Heart right ventricle (tissue), 16 donors: ENCODE measurements at regions not wholly inside any gene's neighbourhood (a gene's known extent, or its start where the extent isn't known, plus 50 kb on each side); places are given as distances from the start of the nearest gene placed in this dataset.

Source experiments
- ATAC-seq, 8 donors: fragments of 200-7000 bp; cut with Tn5 transposase; one replicate each; pipeline ENCODE4 v1.9.1; 2020; ENCODE audit warnings: mild to moderate bottlenecking in 8 of 8, moderate library complexity in 8 of 8, moderate number of reproducible peaks in 1 of 8
- DNase-seq, 2 donors: peaks; one replicate each; pipeline ENCODE4 v3.0.0-alpha.2; 2020
- H3K27ac ChIP-seq, 10 donors: fragments of 200-600 bp; sonication (generic) in 2 of 10; one replicate each; pipeline versions ENCODE4 v1.5.0 to v1.8.0; 2020 to 2022; ENCODE audit warnings: mild to moderate bottlenecking in 3 of 10
- H3K27me3 ChIP-seq, 7 donors: fragments of 200-600 bp; one replicate each; pipeline ENCODE4 v1.8.0; 2021 to 2022; ENCODE audit warnings: mild to moderate bottlenecking in 2 of 7
- H3K36me3 ChIP-seq, 9 donors: fragments of 200-600 bp; sonication (generic) in 1 of 9; one replicate each; pipeline versions ENCODE4 v1.5.0 to v1.8.0; 2020 to 2022; ENCODE audit warnings: mild to moderate bottlenecking in 2 of 9
- H3K4me1 ChIP-seq, 9 donors: fragments of 200-600 bp; sonication (generic) in 1 of 9; one replicate each; pipeline versions ENCODE4 v1.5.0 to v1.8.0; 2020 to 2022; ENCODE audit warnings: mild to moderate bottlenecking in 4 of 9
- H3K4me3 ChIP-seq, 10 donors: fragments of 200-600 bp; sonication (generic) in 2 of 10; one replicate each; pipeline versions ENCODE4 v1.5.0 to v1.8.0; 2020 to 2022; ENCODE audit warnings: mild to moderate bottlenecking in 7 of 10, moderate library complexity in 2 of 10
- H3K9me3 ChIP-seq, 11 donors: fragments of 200-600 bp in 10 of 11; sonication (generic) in 2 of 11; one replicate each; pipeline versions ENCODE4 v1.5.0 to v1.8.0; 2013 to 2022; ENCODE audit warnings: mild to moderate bottlenecking in 2 of 11, control low read depth in 1 of 11, moderate library complexity in 1 of 11
- CTCF ChIP-seq, 9 donors: fragments of 200-600 bp; sonication (generic) in 2 of 9; IDR thresholded peaks; one replicate each; pipeline versions ENCODE4 v1.5.0 to v1.8.0; 2021 to 2022; ENCODE audit warnings: antibody characterized with exemption in 9 of 9, mild to moderate bottlenecking in 5 of 9, moderate library complexity in 1 of 9
- WGBS, 2 donors: extraction: QIAGEN DNeasy Blood & Tissue Kit; methylation state at CpG; one replicate each; pipeline ENCODE4 v1.1.7; 2013; ENCODE audit warnings: inconsistent platforms in 1 of 2; 5-methylcytosine and 5-hydroxymethylcytosine counted together
- intact Hi-C, 10 donors: fragments of 100-400 bp; cut with DNase I; formaldehyde crosslinking; loops; one replicate each; pipeline versions ENCODE4 v1.11.1 to v1.14.2; 2022
- donor health status: Arrhythmogenic right ventricular cardiomyopathy.
- donor health status: ischemic (EF 13 %, LVEDD 7.1; RV severe dilation, severe dysfunction).
- donor health status: healthy with polysubstance abuse.
- donor health status: DM: no; HTN: yes; CAD: no.
- donor health status: DM: no; HTN: no; CAD: no.
- donor health status: ischemic (EF 25% LVEDD 6.9; RV normal size, moderate dysfunction).
- donor health status: ischemic (EF 25% LVEDD 5.7; RV mildly dilated, moderate dysfunction).
- donor health status: healthy.
- donor health status: DM: yes; HTN: yes; CAD: no.
- donor health status: Ischemic cardiomyopathy.
- donor health status: ischemic (EF 35%, LVEDD 5.7; RV mildly dilated, moderate dysfunction).
- donor health status: nonischemic (EF 11% LVEDD 7.7; RV severe dilation, severe dysfunction).
- donor health status: DM: yes; HTN: yes; CAD: no.
- donor health status: PGD.
- donor health status: ischemic (EF 29% LVEDD 5.4; RV normal size, mild dysfunction).
- donor health status: nonischemic (EF 23%, LVEDD 6.1; RV moderate dilation, normal function).

GRCh38 chr2:13550285-13551231 lies 833.8 kb downstream of the TRIB2 start:
- intact Hi-C loops: no loop called here
- no peak for TF ChIP-seq CTCF (IDR thresholded peaks at IDR 0.05)
- Histone ChIP-seq H3K9me3 (peaks cover 0 to 3% (median 0%) of the 10 kb centered on the region in 11 donors), H3K27ac (no peak overlapping the region), H3K4me1 (no peaks in the 10 kb centered on the region), H3K27me3 (no peaks in the 10 kb centered on the region), H3K4me3 (no peak overlapping the region), H3K36me3 (no peaks in the 10 kb centered on the region)
- ATAC-seq (no peak), DNase-seq (no peak)
- 77 to 78% methylated on average over 6 of the region's 6 CpGs for WGBS, 2 donors

- no peaks in the 10 kb centered on the region for H3K4me1 ChIP-seq
- no peak overlapping the region for H3K4me3 ChIP-seq
- no peak for TF ChIP-seq CTCF (IDR thresholded peaks at IDR 0.05)
- H3K27ac ChIP-seq: no peak overlapping the region
- no peak for DNase-seq
- intact Hi-C loops: no loop called here
- H3K27me3 ChIP-seq: no peaks in the 10 kb centered on the region
- 81 to 85% methylated on average over 3 of the region's 3 CpGs for WGBS, 2 donors
- no peak for ATAC-seq
- H3K36me3 ChIP-seq: no peaks in the 10 kb centered on the region
- peaks cover 0 to 13% (median 0%) of the 10 kb centered on the region in 11 donors for H3K9me3 ChIP-seq
Observed at GRCh38 chr2:13558368-13558767, 841.6 kb downstream of the TRIB2 start.

- H3K9me3 ChIP-seq: peaks cover 0 to 13% (median 0%) of the 10 kb centered on the region in 11 donors
- H3K4me1 ChIP-seq: no peaks in the 10 kb centered on the region
- no peak overlapping the region for H3K4me3 ChIP-seq
- H3K27me3 ChIP-seq: no peaks in the 10 kb centered on the region
- intact Hi-C loops: no loop called here
- ATAC-seq (no peak), DNase-seq (no peak)
- no peak overlapping the region for H3K27ac ChIP-seq
- H3K36me3 ChIP-seq: no peaks in the 10 kb centered on the region
- TF ChIP-seq CTCF (IDR thresholded peaks at IDR 0.05): no peak
Observed at GRCh38 chr2:13560322-13560721, 843.6 kb downstream of the TRIB2 start.

GRCh38 chr2:13572466-13572865 lies 855.7 kb downstream of the TRIB2 start:
- H3K27ac ChIP-seq: no peak overlapping the region
- no peak for TF ChIP-seq CTCF (IDR thresholded peaks at IDR 0.05)
- H3K9me3 ChIP-seq: no peaks in the 10 kb centered on the region
- DNase-seq (no peak), ATAC-seq (no peak)
- no peak overlapping the region for H3K4me3 ChIP-seq
- no peaks in the 10 kb centered on the region for H3K4me1 ChIP-seq
- no peaks in the 10 kb centered on the region for H3K27me3 ChIP-seq
- no peaks in the 10 kb centered on the region for H3K36me3 ChIP-seq
- WGBS, 2 donors: 90 to 93% methylated on average over 2 of the region's 2 CpGs
- intact Hi-C loops: no loop called here
